ENCODE measurements at regions not wholly inside any gene's neighbourhood (a gene's known extent, or its start where the extent isn't known, plus 50 kb on each side); places are given as distances from the start of the nearest gene placed in this dataset.

GRCh38 chr9:90365666-90366065 is 277.0 kb downstream of the DIRAS2 start:
- no peak overlapping the region for H3K4me3 ChIP-seq (ENCODE audit: control insufficient read depth, low read depth, low read length)
- TF ChIP-seq CTCF (IDR thresholded peaks at IDR 0.05; ENCODE audit: control insufficient read depth, insufficient read depth, low read depth, low read length, missing control alignments) = no peak
- DNase-seq (ENCODE audit: low read depth) = no peak

- no peak for TF ChIP-seq CTCF (IDR thresholded peaks at IDR 0.05; ENCODE audit: control insufficient read depth, insufficient read depth, low read depth, low read length, missing control alignments)
- no peak for DNase-seq (ENCODE audit: low read depth)
- no peak overlapping the region for H3K4me3 ChIP-seq (ENCODE audit: control insufficient read depth, low read depth, low read length)
Observed at GRCh38 chr9:90368241-90368640, 274.4 kb downstream of the DIRAS2 start.

GRCh38 chr9:90368928-90369327 is 273.7 kb downstream of the DIRAS2 start:
- TF ChIP-seq CTCF (IDR thresholded peaks at IDR 0.05; ENCODE audit: control insufficient read depth, insufficient read depth, low read depth, low read length, missing control alignments) = no peak
- no peak for DNase-seq (ENCODE audit: low read depth)
- H3K4me3 ChIP-seq (ENCODE audit: control insufficient read depth, low read depth, low read length) = no peak overlapping the region

GRCh38 chr9:90379771-90380170 is 262.9 kb downstream of the DIRAS2 start:
- DNase-seq (ENCODE audit: low read depth) = no peak
- no peak overlapping the region for H3K4me3 ChIP-seq (ENCODE audit: control insufficient read depth, low read depth, low read length)
- TF ChIP-seq CTCF (IDR thresholded peaks at IDR 0.05; ENCODE audit: control insufficient read depth, insufficient read depth, low read depth, low read length, missing control alignments) = no peak

GRCh38 chr9:90385146-90385545 is 257.5 kb downstream of the DIRAS2 start:
- no peak for TF ChIP-seq CTCF (IDR thresholded peaks at IDR 0.05; ENCODE audit: control insufficient read depth, insufficient read depth, low read depth, low read length, missing control alignments)
- H3K4me3 ChIP-seq (ENCODE audit: control insufficient read depth, low read depth, low read length) = no peak overlapping the region
- no peak for DNase-seq (ENCODE audit: low read depth)

GRCh38 chr9:90393365-90394152 is 249.1 kb downstream of the DIRAS2 start:
- TF ChIP-seq CTCF (IDR thresholded peaks at IDR 0.05; ENCODE audit: control insufficient read depth, insufficient read depth, low read depth, low read length, missing control alignments) = no peak
- H3K4me3 ChIP-seq (ENCODE audit: control insufficient read depth, low read depth, low read length) = no peak overlapping the region
- no peak for DNase-seq (ENCODE audit: low read depth)
